CD4-positive, CD25-positive, alpha-beta regulatory T cell (primary cell): ENCODE measurements at regions not wholly inside any gene's neighbourhood (a gene's known extent, or its start where the extent isn't known, plus 50 kb on each side); places are given as distances from the start of the nearest gene placed in this dataset.
"Not testable (repeated sequence)": the region's sequence is repeated elsewhere in the genome, so short reads cannot be mapped to it uniquely, and the experiment has no call there.

Source experiments
- ATAC-seq, 2 donors: fragments of 150-1000 bp; cut with Tn5 transposase; one replicate each; pipeline ENCODE4 v1.10.0; 2021; ENCODE audit warnings: low read depth in 2 of 2, moderate number of reproducible peaks in 2 of 2, moderate library complexity in 1 of 2
- DNase-seq, 3 donors: peaks; one replicate each; pipeline versions ENCODE4 v3.0.0 to v3.0.0-alpha.2; 2012 to 2022; ENCODE audit warnings: mixed read lengths in 1 of 3
- H3K27ac ChIP-seq: one replicate; pipeline ENCODE4 v1.7.0; 2013; ENCODE audit warnings: mild to moderate bottlenecking, low read length; ENCODE audit not compliant: insufficient read depth, poor library complexity, severe bottlenecking
- H3K27me3 ChIP-seq: one replicate; pipeline ENCODE4 v1.7.0; 2013; ENCODE audit warnings: low read length; ENCODE audit not compliant: control insufficient read depth, insufficient read depth
- H3K36me3 ChIP-seq: one replicate; pipeline ENCODE4 v1.7.0; 2013; ENCODE audit warnings: mild to moderate bottlenecking, low read length, moderate library complexity; ENCODE audit not compliant: control insufficient read depth, insufficient read depth
- H3K4me1 ChIP-seq: 2 replicates; pipeline ENCODE4 v1.7.0; 2013; ENCODE audit warnings: mild to moderate bottlenecking, low read length; ENCODE audit not compliant: insufficient read depth, control insufficient read depth, poor library complexity, severe bottlenecking
- H3K4me3 ChIP-seq: one replicate; pipeline ENCODE4 v1.7.0; 2013; ENCODE audit warnings: low read depth, mild to moderate bottlenecking, low read length, moderate library complexity
- H3K9me3 ChIP-seq, 2 experiments: 1 replicate in 1 of 2; 2 replicates in 1 of 2; pipeline ENCODE4 v1.7.0; 2013; ENCODE audit warnings: low read length in 2 of 2, mild to moderate bottlenecking in 1 of 2, moderate library complexity in 1 of 2; ENCODE audit not compliant: control insufficient read depth in 2 of 2
- H3K27ac Mint-ChIP-seq, 3 donors: one replicate each; pipeline ENCODE4 v1.8.0; 2020 to 2022; ENCODE audit warnings: mild to moderate bottlenecking in 3 of 3, mixed read lengths in 3 of 3, moderate library complexity in 2 of 3
- H3K27me3 Mint-ChIP-seq: one replicate; pipeline ENCODE4 v1.8.0; 2022; ENCODE audit warnings: mild to moderate bottlenecking, mixed read lengths
- H3K36me3 Mint-ChIP-seq: one replicate; pipeline ENCODE4 v1.8.0; 2020; ENCODE audit warnings: mixed read lengths
- H3K4me1 Mint-ChIP-seq, 4 donors: one replicate each; pipeline ENCODE4 v1.8.0; 2020 to 2022; ENCODE audit warnings: mixed read lengths in 4 of 4, mild to moderate bottlenecking in 1 of 4
- H3K4me3 Mint-ChIP-seq, 4 donors: one replicate each; pipeline ENCODE4 v1.8.0; 2020 to 2022; ENCODE audit warnings: mild to moderate bottlenecking in 4 of 4, mixed read lengths in 4 of 4, moderate library complexity in 3 of 4
- H3K9me3 Mint-ChIP-seq, 7 donors: one replicate each; pipeline ENCODE4 v1.8.0; 2020 to 2022; ENCODE audit warnings: mixed read lengths in 7 of 7, mild to moderate bottlenecking in 3 of 7, moderate library complexity in 2 of 7

DNA sequence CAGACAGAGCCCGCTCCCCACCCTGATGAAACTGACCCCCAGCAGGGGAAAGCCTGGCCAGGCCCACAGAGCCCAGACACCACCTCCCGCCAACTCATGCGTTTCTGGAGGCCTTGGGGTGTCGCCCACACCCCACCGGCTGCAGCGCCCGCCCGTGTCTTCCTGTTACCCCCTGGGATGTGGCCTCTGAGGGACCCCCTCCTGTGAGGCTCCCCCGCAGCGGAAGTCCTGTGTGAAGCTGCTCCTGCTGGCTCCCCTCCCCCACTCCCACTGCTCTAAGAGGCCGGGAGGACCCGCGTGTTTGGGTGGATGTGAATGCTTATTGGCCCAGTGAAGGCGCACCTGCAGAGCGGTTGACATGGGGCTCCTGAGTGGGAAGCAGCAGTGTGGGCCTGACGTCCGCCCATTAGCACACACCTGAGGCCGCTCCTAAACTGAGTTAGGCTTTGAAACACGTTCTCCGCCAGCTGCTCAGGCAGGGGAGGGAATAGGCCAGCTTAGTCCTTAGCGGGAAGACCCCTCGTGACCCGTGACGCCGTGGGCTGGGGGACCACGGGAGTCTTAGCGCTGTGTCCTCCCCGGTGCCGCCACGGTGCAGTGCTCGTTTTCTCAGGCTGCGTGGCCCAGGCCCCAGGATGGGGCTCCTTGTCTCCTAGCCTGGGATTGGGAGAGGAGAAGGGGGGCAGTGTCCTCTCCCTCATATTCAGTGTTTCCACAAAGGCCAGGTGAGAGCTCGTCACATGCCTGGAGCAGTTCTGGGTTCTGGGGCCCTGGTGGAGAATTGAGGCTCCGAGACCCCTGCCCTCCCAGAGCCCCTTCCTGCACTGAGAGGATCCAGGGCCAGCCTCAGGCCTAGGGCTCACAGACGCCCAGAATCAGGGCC is 323.4 kb upstream of the SFSWAP start:
- H3K4me1 ChIP-seq = no peaks in the 10 kb centered on the region
- no peaks in the 10 kb centered on the region for H3K36me3 ChIP-seq
- H3K27ac Mint-ChIP-seq = no peak overlapping the region
- no peak for DNase-seq
- no peak overlapping the region for H3K4me3 ChIP-seq
- no peaks in the 10 kb centered on the region for H3K36me3 Mint-ChIP-seq
- no peak for ATAC-seq
- peaks cover 0 to 4% (median 0%) of the 10 kb centered on the region in 7 donors for H3K9me3 Mint-ChIP-seq
- H3K4me1 Mint-ChIP-seq = no peaks in the 10 kb centered on the region
- no peaks in the 10 kb centered on the region for H3K9me3 ChIP-seq
- H3K27me3 Mint-ChIP-seq = peaks cover 4% of the 10 kb centered on the region
- H3K4me3 Mint-ChIP-seq = no peak overlapping the region
- H3K27ac ChIP-seq = no peak overlapping the region
- no peaks in the 10 kb centered on the region for H3K27me3 ChIP-seq

DNA sequence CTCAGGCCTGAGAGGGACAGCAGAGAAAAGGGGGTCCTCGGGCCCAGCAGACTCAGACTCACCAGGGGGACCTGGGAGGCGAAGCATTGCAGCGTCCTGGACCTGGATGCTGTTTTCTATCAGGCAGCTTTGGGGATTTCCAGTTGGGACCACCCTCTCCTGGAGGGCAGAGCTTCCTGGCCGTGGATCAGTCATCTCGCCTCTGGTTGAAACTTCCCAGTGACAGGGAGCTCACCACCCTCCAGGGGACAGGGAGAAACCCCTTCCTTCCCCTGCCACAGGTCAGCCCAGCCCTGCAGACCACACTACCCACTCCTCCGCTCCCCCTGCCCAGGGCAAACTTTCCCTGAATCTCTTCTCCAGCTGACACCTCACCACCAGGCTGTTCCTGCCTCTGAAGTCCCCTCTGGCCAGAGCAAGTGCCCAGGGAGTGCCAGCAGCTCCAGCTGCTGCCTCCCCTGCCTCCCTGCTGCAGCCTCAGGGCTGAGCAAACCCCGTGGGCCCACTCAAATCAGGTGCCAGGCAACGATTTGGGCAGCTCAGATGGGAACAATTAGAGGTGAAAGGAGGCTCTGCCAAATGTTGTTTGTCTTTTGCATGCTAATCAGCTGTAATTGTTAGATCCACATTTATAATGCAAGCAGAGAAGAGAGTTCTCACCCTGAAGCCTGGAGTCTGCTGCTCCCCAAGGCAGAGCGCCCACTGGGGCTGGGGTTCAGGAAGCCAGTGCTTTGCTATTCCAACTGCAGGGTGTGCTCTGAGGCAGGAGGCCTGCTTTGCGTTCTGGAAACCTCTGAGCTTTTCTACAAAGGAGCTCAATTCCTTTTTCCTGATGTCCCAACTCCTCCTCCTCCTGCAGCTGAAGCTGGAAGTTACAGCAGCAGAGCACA is 322.5 kb upstream of the SFSWAP start:
- H3K4me3 ChIP-seq, H3K4me3 Mint-ChIP-seq, H3K9me3 ChIP-seq, H3K27me3 Mint-ChIP-seq, H3K36me3 ChIP-seq, H3K27ac ChIP-seq, H3K36me3 Mint-ChIP-seq, H3K27ac Mint-ChIP-seq, H3K4me1 Mint-ChIP-seq, H3K27me3 ChIP-seq, H3K4me1 ChIP-seq, ATAC-seq, H3K9me3 Mint-ChIP-seq, DNase-seq: not testable (repeated sequence)

GRCh38 chr12:131389054-131390013 is 321.6 kb upstream of the SFSWAP start:
- no peaks in the 10 kb centered on the region for H3K36me3 Mint-ChIP-seq
- Histone ChIP-seq H3K27me3 (no peaks in the 10 kb centered on the region), H3K4me3 (no peak overlapping the region), H3K27ac (no peak overlapping the region), H3K9me3 (no peaks in the 10 kb centered on the region), H3K4me1 (no peaks in the 10 kb centered on the region), H3K36me3 (no peaks in the 10 kb centered on the region)
- no peaks in the 10 kb centered on the region for H3K4me1 Mint-ChIP-seq
- ATAC-seq (no peak), DNase-seq (no peak)
- peaks cover 0 to 4% (median 0%) of the 10 kb centered on the region in 7 donors for H3K9me3 Mint-ChIP-seq
- peak overlapping the region in 1 of 3 donors; percentile 35 for H3K27ac Mint-ChIP-seq
- no peak overlapping the region for H3K4me3 Mint-ChIP-seq
- no peaks in the 10 kb centered on the region for H3K27me3 Mint-ChIP-seq

DNA sequence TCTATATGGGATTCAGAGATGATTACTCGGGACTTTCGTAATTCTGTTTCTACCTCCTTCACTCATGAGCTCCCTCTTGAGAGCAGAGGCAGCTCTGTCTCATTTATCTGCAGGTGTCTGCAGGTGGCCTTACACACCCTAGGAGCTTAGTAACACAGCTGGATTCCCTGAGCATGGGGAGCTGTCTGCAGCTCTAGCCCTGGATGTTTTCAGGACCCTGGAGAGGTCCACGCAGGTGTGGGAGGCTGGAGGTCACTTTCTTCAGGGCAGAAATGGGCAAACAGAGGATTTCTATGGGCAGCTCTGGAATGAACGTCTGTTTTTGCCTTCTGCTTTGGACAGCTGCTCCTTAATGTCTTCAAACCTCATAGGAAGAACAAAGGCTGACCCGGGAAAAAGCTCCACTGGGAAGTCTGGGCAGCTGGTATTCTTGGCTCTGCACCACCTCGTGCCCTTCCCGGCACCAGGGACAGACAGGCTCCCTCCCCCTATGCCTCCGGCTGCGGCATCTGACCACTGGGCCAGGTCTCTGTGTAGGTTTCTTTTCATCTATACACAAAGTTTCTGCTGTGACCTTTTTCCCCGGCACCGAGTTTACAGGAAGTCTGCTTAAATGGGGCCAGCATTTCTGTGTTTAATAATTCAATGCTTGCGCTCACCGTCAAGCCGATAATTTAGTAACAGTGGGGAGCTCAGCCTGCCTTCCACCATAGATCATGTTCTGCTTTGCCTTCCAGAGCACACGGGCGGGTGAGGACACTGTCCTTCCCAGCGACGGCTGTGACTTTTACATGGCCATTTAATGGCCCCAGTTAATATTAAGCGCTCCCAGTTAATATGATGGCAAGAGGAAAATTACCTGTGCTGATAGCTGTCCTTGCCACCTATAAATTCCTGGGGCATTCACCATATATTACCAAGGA is 320.2 kb upstream of the SFSWAP start:
- Mint-ChIP-seq H3K4me1 (no peaks in the 10 kb centered on the region), H3K27ac (no peak overlapping the region)

GRCh38 chr12:131391399-131391798 is 319.5 kb upstream of the SFSWAP start:
- Histone ChIP-seq H3K27ac (no peak overlapping the region), H3K4me3 (no peak overlapping the region), H3K9me3 (no peaks in the 10 kb centered on the region), H3K36me3 (no peaks in the 10 kb centered on the region), H3K4me1 (no peaks in the 10 kb centered on the region), H3K27me3 (no peaks in the 10 kb centered on the region)
- Mint-ChIP-seq H3K27ac (no peak overlapping the region), H3K27me3 (no peaks in the 10 kb centered on the region), H3K9me3 (peaks cover 0 to 4% (median 0%) of the 10 kb centered on the region in 7 donors), H3K36me3 (no peaks in the 10 kb centered on the region), H3K4me1 (no peaks in the 10 kb centered on the region), H3K4me3 (no peak overlapping the region)
- no peak for DNase-seq
- ATAC-seq = no peak

More for the DNA sequence above, 320.2 kb upstream of the SFSWAP start:
- no peak overlapping the region for H3K4me3 ChIP-seq
- no peaks in the 10 kb centered on the region for H3K4me1 ChIP-seq
- no peaks in the 10 kb centered on the region for H3K36me3 ChIP-seq
- H3K27ac ChIP-seq = no peak overlapping the region
- ATAC-seq (no peak), DNase-seq (no peak)
- no peaks in the 10 kb centered on the region for H3K36me3 Mint-ChIP-seq
- H3K9me3 Mint-ChIP-seq = peaks cover 0 to 4% (median 0%) of the 10 kb centered on the region in 7 donors
- H3K9me3 ChIP-seq = no peaks in the 10 kb centered on the region
- no peaks in the 10 kb centered on the region for H3K27me3 ChIP-seq
- no peak overlapping the region for H3K4me3 Mint-ChIP-seq
- H3K27me3 Mint-ChIP-seq = no peaks in the 10 kb centered on the region

GRCh38 chr12:131394752-131395151 is 316.1 kb upstream of the SFSWAP start:
- not testable (repeated sequence) for H3K27me3 Mint-ChIP-seq, DNase-seq, H3K4me3 Mint-ChIP-seq, H3K36me3 Mint-ChIP-seq, H3K4me1 Mint-ChIP-seq, H3K4me3 ChIP-seq, H3K27ac Mint-ChIP-seq, H3K36me3 ChIP-seq, H3K27ac ChIP-seq, ATAC-seq, H3K4me1 ChIP-seq, H3K27me3 ChIP-seq
- H3K9me3 Mint-ChIP-seq = peaks cover 2 to 19% (median 13%) of the 10 kb centered on the region in 7 donors
- peaks cover 0 to 16% of the 10 kb centered on the region in 2 experiments for H3K9me3 ChIP-seq
